DND-41 (cell line): ENCODE measurements at regions not wholly inside any gene's neighbourhood (a gene's known extent, or its start where the extent isn't known, plus 50 kb on each side); places are given as distances from the start of the nearest gene placed in this dataset.

ENCODE experiments used
- ATAC-seq: fragments of 200-7000 bp; cut with Tn5 transposase; 3 replicates; pipeline ENCODE4 v1.9.1; 2021; ENCODE audit warnings: low read depth; ENCODE audit not compliant: insufficient read depth
- DNase-seq: peaks from one replicate; pipeline ENCODE4 v3.0.0-alpha.2; 2020
- H2AFZ ChIP-seq: 2 replicates; pipeline ENCODE4 v1.6.0; 2012; ENCODE audit warnings: low read depth, low read length
- H3K27ac ChIP-seq: 2 replicates; pipeline ENCODE4 v1.5.1; 2012; ENCODE audit warnings: low read length, inconsistent platforms
- H3K27me3 ChIP-seq: fragments of 200-600 bp; sonication (generic); 2 replicates; pipeline ENCODE4 v1.6.0; 2012; ENCODE audit warnings: low read length, mild to moderate bottlenecking, inconsistent platforms; ENCODE audit not compliant: insufficient read depth, poor library complexity
- H3K36me3 ChIP-seq: 2 replicates; pipeline ENCODE4 v1.5.1; 2012; ENCODE audit warnings: low read length, inconsistent platforms; ENCODE audit not compliant: insufficient read depth
- H3K4me1 ChIP-seq: 2 replicates; pipeline ENCODE4 v1.5.1; 2012; ENCODE audit warnings: mild to moderate bottlenecking, low read length; ENCODE audit not compliant: insufficient read depth
- H3K4me2 ChIP-seq: 2 replicates; pipeline ENCODE4 v1.6.0; 2012; ENCODE audit warnings: mild to moderate bottlenecking, moderate library complexity, low read length, inconsistent platforms; ENCODE audit not compliant: insufficient read depth
- H3K4me3 ChIP-seq, 2 experiments: fragments of 200-600 bp in 1 of 2; shearing (Covaris generic) in 1 of 2; 2 replicates each; pipeline ENCODE4 v1.5.1; 2012 to 2016; ENCODE audit warnings: inconsistent platforms in 2 of 2, low read length in 2 of 2, mild to moderate bottlenecking in 2 of 2, low read depth in 1 of 2, moderate library complexity in 1 of 2
- H3K79me2 ChIP-seq: 2 replicates; pipeline ENCODE4 v1.6.0; 2012; ENCODE audit warnings: low read length, inconsistent platforms; ENCODE audit not compliant: insufficient read depth
- H3K9ac ChIP-seq: 2 replicates; pipeline ENCODE4 v1.6.0; 2012; ENCODE audit warnings: low read depth, mild to moderate bottlenecking, inconsistent platforms, low read length, moderate library complexity
- H3K9me3 ChIP-seq: 2 replicates; pipeline ENCODE4 v1.5.1; 2012; ENCODE audit warnings: low read length, moderate library complexity, mild to moderate bottlenecking, inconsistent platforms; ENCODE audit not compliant: insufficient read depth, severe bottlenecking
- H4K20me1 ChIP-seq: 2 replicates; pipeline ENCODE4 v1.6.0; 2012; ENCODE audit warnings: low read length; ENCODE audit not compliant: insufficient read depth
- EZH2 ChIP-seq: IDR thresholded peaks from 3 replicates; pipeline ENCODE4 v1.6.1; 2012; ENCODE audit warnings: borderline replicate concordance, low read depth, mild to moderate bottlenecking, moderate library complexity, low read length, inconsistent platforms; ENCODE audit not compliant: severe bottlenecking
- TF ChIP-seq, protein P1 (sequence below): IDR thresholded peaks from 2 replicates; pipeline ENCODE4 v1.5.1; 2012; ENCODE audit warnings: borderline replicate concordance, low read length, moderate library complexity, mild to moderate bottlenecking; ENCODE audit not compliant: poor library complexity, severe bottlenecking; ENCODE audit errors: extremely low read depth

DNA sequence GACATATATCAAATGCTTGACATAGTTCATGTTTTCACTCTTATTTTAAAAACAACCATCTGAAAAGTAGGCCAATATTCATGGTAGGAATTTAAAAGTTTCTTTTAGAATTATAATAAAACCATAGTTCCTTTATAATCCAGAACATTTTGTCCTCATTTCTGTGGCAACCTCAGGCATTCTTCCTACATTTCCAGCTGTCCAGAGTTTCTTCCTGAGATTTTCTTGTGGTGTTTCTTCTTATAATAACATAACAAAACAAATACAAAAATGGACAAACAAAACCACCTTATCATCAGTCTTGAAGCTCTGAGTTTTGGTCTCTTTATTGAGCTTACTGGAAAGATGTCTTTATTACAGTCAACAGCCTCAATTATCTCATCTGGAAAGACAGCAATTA lies 2028.6 kb upstream of the CELF4 start:
- H3K27me3 ChIP-seq: no peaks in the 10 kb centered on the region
- ATAC-seq (no peak), DNase-seq (no peak)
- H3K9me3 ChIP-seq: no peaks in the 10 kb centered on the region
- no peak overlapping the region for H3K4me3 ChIP-seq
- H2AFZ ChIP-seq: no peak overlapping the region
- no peaks in the 10 kb centered on the region for H4K20me1 ChIP-seq
- no peak overlapping the region for H3K9ac ChIP-seq
- H3K27ac ChIP-seq: no peak overlapping the region
- H3K4me2 ChIP-seq: no peak overlapping the region
- TF ChIP-seq, protein P1, sequence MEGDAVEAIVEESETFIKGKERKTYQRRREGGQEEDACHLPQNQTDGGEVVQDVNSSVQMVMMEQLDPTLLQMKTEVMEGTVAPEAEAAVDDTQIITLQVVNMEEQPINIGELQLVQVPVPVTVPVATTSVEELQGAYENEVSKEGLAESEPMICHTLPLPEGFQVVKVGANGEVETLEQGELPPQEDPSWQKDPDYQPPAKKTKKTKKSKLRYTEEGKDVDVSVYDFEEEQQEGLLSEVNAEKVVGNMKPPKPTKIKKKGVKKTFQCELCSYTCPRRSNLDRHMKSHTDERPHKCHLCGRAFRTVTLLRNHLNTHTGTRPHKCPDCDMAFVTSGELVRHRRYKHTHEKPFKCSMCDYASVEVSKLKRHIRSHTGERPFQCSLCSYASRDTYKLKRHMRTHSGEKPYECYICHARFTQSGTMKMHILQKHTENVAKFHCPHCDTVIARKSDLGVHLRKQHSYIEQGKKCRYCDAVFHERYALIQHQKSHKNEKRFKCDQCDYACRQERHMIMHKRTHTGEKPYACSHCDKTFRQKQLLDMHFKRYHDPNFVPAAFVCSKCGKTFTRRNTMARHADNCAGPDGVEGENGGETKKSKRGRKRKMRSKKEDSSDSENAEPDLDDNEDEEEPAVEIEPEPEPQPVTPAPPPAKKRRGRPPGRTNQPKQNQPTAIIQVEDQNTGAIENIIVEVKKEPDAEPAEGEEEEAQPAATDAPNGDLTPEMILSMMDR: no peak
- no peak for TF ChIP-seq EZH2
- H3K79me2 ChIP-seq: no peaks in the 10 kb centered on the region
- H3K4me1 ChIP-seq: no peaks in the 10 kb centered on the region
- H3K36me3 ChIP-seq: no peaks in the 10 kb centered on the region

DNA sequence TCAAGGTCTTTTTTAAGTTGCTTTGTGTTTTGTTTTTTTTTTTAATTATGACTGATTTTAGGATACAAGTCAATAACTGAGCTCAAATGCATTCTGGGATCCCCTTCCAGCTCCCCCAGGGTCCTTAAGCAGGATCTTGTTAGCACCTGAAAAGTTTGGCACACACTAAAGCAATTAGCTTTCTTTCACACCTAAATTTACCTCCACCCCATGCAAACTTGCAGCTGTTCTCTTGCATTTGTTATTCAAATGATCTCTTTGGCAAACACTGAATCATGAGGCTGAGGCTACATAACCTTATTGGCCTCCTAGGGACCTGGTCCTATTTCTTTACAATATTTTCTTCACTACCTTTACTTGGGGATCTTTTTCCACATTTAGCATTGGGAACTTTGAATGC lies 2026.1 kb upstream of the CELF4 start:
- Histone ChIP-seq H3K4me2 (no peak overlapping the region), H3K9ac (no peak overlapping the region), H3K27ac (no peak overlapping the region), H3K79me2 (no peaks in the 10 kb centered on the region), H3K4me3 (no peak overlapping the region), H3K36me3 (no peaks in the 10 kb centered on the region), H3K27me3 (no peaks in the 10 kb centered on the region), H3K4me1 (no peaks in the 10 kb centered on the region), H4K20me1 (no peaks in the 10 kb centered on the region), H3K9me3 (no peaks in the 10 kb centered on the region), H2AFZ (no peak overlapping the region)
- no peak for TF ChIP-seq EZH2
- TF ChIP-seq, protein P1: no peak
- ATAC-seq (no peak), DNase-seq (no peak)

DNA sequence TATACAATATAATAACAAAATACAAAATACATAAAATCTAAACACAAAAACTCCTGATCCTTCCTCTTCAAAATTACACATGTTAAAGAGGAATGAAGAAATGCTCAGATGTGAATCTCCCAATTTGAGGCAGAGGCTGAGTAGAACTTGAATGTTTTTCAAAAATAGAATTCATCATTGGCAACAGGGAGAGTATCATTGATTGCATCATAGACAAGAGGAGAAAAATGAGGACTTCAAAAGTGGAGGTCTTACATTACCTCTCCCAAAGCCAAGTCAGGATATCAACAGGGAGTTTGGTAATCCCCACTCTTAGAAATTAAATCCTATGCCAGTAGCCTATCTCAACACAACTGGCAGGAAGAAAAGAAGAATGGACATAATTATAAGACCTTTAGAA lies 2023.9 kb upstream of the CELF4 start:
- TF ChIP-seq, protein P1: no peak
- no peak for TF ChIP-seq EZH2
- H3K4me3 ChIP-seq: no peak overlapping the region
- H4K20me1 ChIP-seq: no peaks in the 10 kb centered on the region
- no peaks in the 10 kb centered on the region for H3K36me3 ChIP-seq
- H3K9me3 ChIP-seq: no peaks in the 10 kb centered on the region
- no peak overlapping the region for H3K9ac ChIP-seq
- DNase-seq (no peak), ATAC-seq (no peak)
- H3K4me1 ChIP-seq: no peaks in the 10 kb centered on the region
- no peaks in the 10 kb centered on the region for H3K79me2 ChIP-seq
- no peaks in the 10 kb centered on the region for H3K27me3 ChIP-seq
- no peak overlapping the region for H2AFZ ChIP-seq
- no peak overlapping the region for H3K4me2 ChIP-seq
- no peak overlapping the region for H3K27ac ChIP-seq

DNA sequence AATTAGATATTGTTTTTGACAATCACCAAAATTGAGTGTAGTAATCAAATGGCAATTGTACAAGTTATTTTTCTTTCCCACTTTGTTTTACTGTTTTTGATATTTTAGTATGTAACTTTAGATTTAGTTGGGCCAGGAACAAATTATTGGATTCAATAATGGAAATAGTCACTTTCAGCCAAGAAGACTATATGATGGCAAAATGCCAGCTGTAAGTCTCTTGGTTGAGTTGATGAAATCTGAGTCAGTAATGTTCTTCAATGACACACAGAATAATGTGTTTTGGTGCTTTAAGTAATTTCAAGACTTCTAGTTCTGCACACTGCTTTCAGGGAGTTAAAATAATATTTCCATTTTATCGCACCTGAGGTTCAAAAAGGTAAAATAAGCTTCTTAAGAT lies 2022.0 kb upstream of the CELF4 start:
- no peaks in the 10 kb centered on the region for H3K79me2 ChIP-seq
- TF ChIP-seq, protein P1: no peak
- no peak for TF ChIP-seq EZH2
- ATAC-seq: no peak
- H2AFZ ChIP-seq: no peak overlapping the region
- no peaks in the 10 kb centered on the region for H3K36me3 ChIP-seq
- no peaks in the 10 kb centered on the region for H4K20me1 ChIP-seq
- no peak overlapping the region for H3K4me2 ChIP-seq
- H3K27me3 ChIP-seq: no peaks in the 10 kb centered on the region
- no peaks in the 10 kb centered on the region for H3K9me3 ChIP-seq
- DNase-seq: no peak
- no peak overlapping the region for H3K27ac ChIP-seq
- no peak overlapping the region for H3K4me3 ChIP-seq
- no peak overlapping the region for H3K9ac ChIP-seq
- H3K4me1 ChIP-seq: no peaks in the 10 kb centered on the region
